ENCODE measurements at regions not wholly inside any gene's neighbourhood (a gene's known extent, or its start where the extent isn't known, plus 50 kb on each side); places are given as distances from the start of the nearest gene placed in this dataset.
"Not testable (repeated sequence)": the region's sequence is repeated elsewhere in the genome, so short reads cannot be mapped to it uniquely, and the experiment has no call there.

GRCh38 chr1:29400203-29400602 is 163.9 kb downstream of the PTPRU start:
- not testable (repeated sequence) for DNase-seq (ENCODE audit: low spot score)

- no peak for DNase-seq (ENCODE audit: low spot score)
These were observed 163.1 kb downstream of the PTPRU start for GRCh38 chr1:29399465-29399864.

- peak; percentile 54 for DNase-seq (ENCODE audit: low spot score)
These were observed 162.1 kb downstream of the PTPRU start for GRCh38 chr1:29398431-29398830.

- no peak for DNase-seq (ENCODE audit: low spot score)
These were observed 161.7 kb downstream of the PTPRU start for GRCh38 chr1:29397981-29398380.

- no peak for DNase-seq (ENCODE audit: low spot score)
These were observed 160.9 kb downstream of the PTPRU start for GRCh38 chr1:29397256-29397590.

- peak; percentile 35 for DNase-seq (ENCODE audit: low spot score)
These were observed 160.3 kb downstream of the PTPRU start for GRCh38 chr1:29396438-29397255.

- DNase-seq (ENCODE audit: low spot score): peak; percentile 43
These were observed 159.6 kb downstream of the PTPRU start for GRCh38 chr1:29395736-29396437.

- no peak for DNase-seq (ENCODE audit: low spot score)
These were observed 158.4 kb downstream of the PTPRU start for GRCh38 chr1:29394521-29395225.

GRCh38 chr1:29393451-29393826 is 157.1 kb downstream of the PTPRU start:
- no peak for DNase-seq (ENCODE audit: low spot score)

GRCh38 chr1:29392486-29393450 is 156.4 kb downstream of the PTPRU start:
- DNase-seq (ENCODE audit: low spot score): no peak

GRCh38 chr1:29392036-29392435 is 155.7 kb downstream of the PTPRU start:
- DNase-seq (ENCODE audit: low spot score): no peak

GRCh38 chr1:29391362-29391880 is 155.1 kb downstream of the PTPRU start:
- DNase-seq (ENCODE audit: low spot score): no peak

GRCh38 chr1:29390491-29391361 is 154.4 kb downstream of the PTPRU start:
- DNase-seq (ENCODE audit: low spot score): no peak

GRCh38 chr1:29390075-29390474 is 153.8 kb downstream of the PTPRU start:
- DNase-seq (ENCODE audit: low spot score): no peak

- no peak for DNase-seq (ENCODE audit: low spot score)
These were observed 153.3 kb downstream of the PTPRU start for GRCh38 chr1:29389533-29390041.

GRCh38 chr1:29388884-29389283 is 152.6 kb downstream of the PTPRU start:
- no peak for DNase-seq (ENCODE audit: low spot score)

GRCh38 chr1:29388170-29388569 is 151.8 kb downstream of the PTPRU start:
- DNase-seq (ENCODE audit: low spot score): no peak

- DNase-seq (ENCODE audit: low spot score): no peak
These were observed 150.9 kb downstream of the PTPRU start for GRCh38 chr1:29387210-29387609.

GRCh38 chr1:29386453-29386852 is 150.1 kb downstream of the PTPRU start:
- DNase-seq (ENCODE audit: low spot score): not testable (repeated sequence)

GRCh38 chr1:29385966-29386365 is 149.6 kb downstream of the PTPRU start:
- no peak for DNase-seq (ENCODE audit: low spot score)

All from AG08395 (cell line).